PC-9 (cell line): ENCODE measurements at regions not wholly inside any gene's neighbourhood (a gene's known extent, or its start where the extent isn't known, plus 50 kb on each side); places are given as distances from the start of the nearest gene placed in this dataset.

Source experiments
- BruUV-seq: library from RNA; stranded (reverse); fragments of 400-500 nt; replicated peaks from 2 replicates; lab custom pipeline; 2021; lab: Mats Ljungman, UMichigan
- CTCF ChIA-PET: fragments of 300-600 bp; sonication (Branson Sonifier 250); formaldehyde crosslinking; loops from one replicate; lab custom pipeline; 2022; ENCODE audit warnings: antibody characterized with exemption; lab: Charles Lee
- POLR2A ChIA-PET: fragments of 300-600 bp; sonication (Branson Sonifier 250); formaldehyde crosslinking; loops from one replicate; lab custom pipeline; 2022; ENCODE audit warnings: antibody characterized with exemption; ENCODE audit not compliant: unreplicated experiment; lab: Charles Lee
- DNase-seq, 2 experiments: peaks; one replicate each; pipeline versions ENCODE4 v3.0.0 to v3.0.0-alpha.2; 2015 to 2022; ENCODE audit warnings: mixed read lengths in 1 of 2
- H2AFZ ChIP-seq: fragments of 200-600 bp; sonication (generic); 2 replicates; pipeline ENCODE4 v1.8.1; 2017; ENCODE audit warnings: antibody characterized with exemption
- H3F3A ChIP-seq: fragments of 200-600 bp; sonication (generic); 2 replicates; pipeline ENCODE4 v1.8.1; 2017; ENCODE audit warnings: antibody characterized with exemption, mild to moderate bottlenecking, low read depth; ENCODE audit not compliant: insufficient read depth
- H3K27ac ChIP-seq: fragments of 200-600 bp; sonication (generic); 2 replicates; pipeline ENCODE4 v1.6.1; 2016; ENCODE audit warnings: mixed run types
- H3K27me3 ChIP-seq: fragments of 200-600 bp; sonication (generic); 2 replicates; pipeline ENCODE4 v1.6.1; 2016; ENCODE audit warnings: low read depth, mixed run types; ENCODE audit not compliant: insufficient read depth
- H3K36me3 ChIP-seq: fragments of 200-600 bp; sonication (generic); 2 replicates; pipeline ENCODE4 v1.6.1; 2016; ENCODE audit warnings: low read depth, mixed run types
- H3K4me1 ChIP-seq: fragments of 200-600 bp; sonication (generic); replicated peaks from 2 replicates; pipeline ENCODE4 v1.6.1; 2016; ENCODE audit warnings: mixed run types; ENCODE audit not compliant: insufficient read depth
- H3K4me2 ChIP-seq: fragments of 200-600 bp; sonication (generic); 2 replicates; pipeline ENCODE4 v1.6.1; 2017; ENCODE audit warnings: mixed run types
- H3K4me3 ChIP-seq: fragments of 200-600 bp; sonication (generic); 2 replicates; pipeline ENCODE4 v1.6.1; 2016; ENCODE audit warnings: mixed run types
- H3K79me2 ChIP-seq: fragments of 200-600 bp; sonication (generic); 2 replicates; pipeline ENCODE4 v1.6.1; 2017; ENCODE audit warnings: low read depth, mixed run types
- H3K9me2 ChIP-seq: fragments of 200-600 bp; sonication (generic); 2 replicates; pipeline ENCODE4 v1.8.1; 2017; ENCODE audit warnings: mild to moderate bottlenecking; ENCODE audit not compliant: insufficient read depth
- H3K9me3 ChIP-seq: fragments of 200-600 bp; sonication (generic); 2 replicates; pipeline ENCODE4 v1.8.1; 2016; ENCODE audit warnings: low read depth; ENCODE audit not compliant: insufficient read depth
- H4K20me1 ChIP-seq: fragments of 200-600 bp; sonication (generic); 2 replicates; pipeline ENCODE4 v1.8.1; 2017; ENCODE audit not compliant: insufficient read depth
- CTCF ChIP-seq: fragments of 200-600 bp; sonication (generic); conservative IDR thresholded peaks from 2 replicates; pipeline ENCODE4 v1.6.1; 2017; ENCODE audit warnings: mixed run types, antibody characterized with exemption, mild to moderate bottlenecking, moderate library complexity
- EZH2 ChIP-seq: fragments of 200-600 bp; sonication (generic); IDR thresholded peaks from 2 replicates; pipeline ENCODE4 v1.8.0; 2017; ENCODE audit warnings: antibody characterized with exemption, low read depth
- intact Hi-C: fragments of 100-400 bp; cut with micrococcal nuclease; formaldehyde crosslinking; loops from one replicate; pipeline ENCODE4 v1.10.0; 2022; ENCODE audit not compliant: unreplicated experiment

- intact Hi-C loops, result no loop called here
- no peak overlapping the region for H3K4me3 ChIP-seq
- H3K9me3 ChIP-seq, result no peaks in the 10 kb centered on the region
- TF ChIP-seq EZH2 (no peak), CTCF (no peak)
- DNase-seq, result no peak
- POLR2A ChIA-PET, result no interaction called here
- no peak overlapping the region for H3K27ac ChIP-seq
- no peaks in the 10 kb centered on the region for H3K36me3 ChIP-seq
- no peaks in the 10 kb centered on the region for H4K20me1 ChIP-seq
- 0 out of 2 replicates have a peak, but pooled peaks cover 6% of the 10 kb centered on the region for H3K27me3 ChIP-seq
- H3K79me2 ChIP-seq, result no peaks in the 10 kb centered on the region
- CTCF ChIA-PET, result no interaction called here
- no peaks in the 10 kb centered on the region for H3F3A ChIP-seq
- no peaks in the 10 kb centered on the region for H3K4me1 ChIP-seq
- BruUV-seq, result no TSS peak
- H3K4me2 ChIP-seq, result no peak overlapping the region
- no peaks in the 10 kb centered on the region for H3K9me2 ChIP-seq
- H2AFZ ChIP-seq, result no peak overlapping the region
Observed at GRCh38 chr12:97763113-97763512, 300.5 kb downstream of the RMST start.

GRCh38 chr12:97764700-97765099 is 302.1 kb downstream of the RMST start:
- Histone ChIP-seq H3K9me3 (no peaks in the 10 kb centered on the region), H3K36me3 (no peaks in the 10 kb centered on the region), H3K4me2 (no peak overlapping the region), H2AFZ (no peak overlapping the region), H3K79me2 (no peaks in the 10 kb centered on the region), H3K9me2 (no peaks in the 10 kb centered on the region), H4K20me1 (no peaks in the 10 kb centered on the region), H3F3A (no peaks in the 10 kb centered on the region), H3K27me3 (0 out of 2 replicates have a peak, but pooled peaks cover 6% of the 10 kb centered on the region), H3K4me1 (no peaks in the 10 kb centered on the region), H3K4me3 (no peak overlapping the region), H3K27ac (no peak overlapping the region)
- TF ChIP-seq CTCF (no peak), EZH2 (no peak)
- intact Hi-C loops, result no loop called here
- no TSS peak for BruUV-seq
- ChIA-PET CTCF (no interaction called here), POLR2A (no interaction called here)
- no peak for DNase-seq

- no peaks in the 10 kb centered on the region for H3K36me3 ChIP-seq
- CTCF ChIA-PET, result no interaction called here
- H3K9me3 ChIP-seq, result no peaks in the 10 kb centered on the region
- DNase-seq, result no peak
- H3F3A ChIP-seq, result no peaks in the 10 kb centered on the region
- POLR2A ChIA-PET, result no interaction called here
- no peak overlapping the region for H3K4me2 ChIP-seq
- 0 out of 2 replicates have a peak, but pooled peaks cover 3% of the 10 kb centered on the region for H4K20me1 ChIP-seq
- no peaks in the 10 kb centered on the region for H3K9me2 ChIP-seq
- no peak overlapping the region for H3K27ac ChIP-seq
- H3K79me2 ChIP-seq, result no peaks in the 10 kb centered on the region
- H3K4me3 ChIP-seq, result no peak overlapping the region
- H3K4me1 ChIP-seq, result no peaks in the 10 kb centered on the region
- 0 out of 2 replicates have a peak, but pooled peaks cover 6% of the 10 kb centered on the region for H3K27me3 ChIP-seq
- intact Hi-C loops, result no loop called here
- TF ChIP-seq CTCF (no peak), EZH2 (no peak)
- no peak overlapping the region for H2AFZ ChIP-seq
- no TSS peak for BruUV-seq
Observed at GRCh38 chr12:97767347-97767746, 304.7 kb downstream of the RMST start.
